NCI-H524 (cell line): ENCODE measurements at regions not wholly inside any gene's neighbourhood (a gene's known extent, or its start where the extent isn't known, plus 50 kb on each side); places are given as distances from the start of the nearest gene placed in this dataset.
"Not testable (repeated sequence)": the region's sequence is repeated elsewhere in the genome, so short reads cannot be mapped to it uniquely, and the experiment has no call there.

ENCODE experiments used
- DNase-seq, 2 experiments: peaks; one replicate each; lab custom pipeline; 2025; lab: John Stamatoyannopoulos, UW

GRCh38 chr16:88148078-88148477, 196.8 kb downstream of the BANP start:
- not testable (repeated sequence) for DNase-seq

GRCh38 chr16:88148682-88149081, 197.4 kb downstream of the BANP start:
- DNase-seq, result not testable (repeated sequence)

GRCh38 chr16:88149158-88149603, 197.9 kb downstream of the BANP start:
- not testable (repeated sequence) for DNase-seq

GRCh38 chr16:88149663-88150062, 198.4 kb downstream of the BANP start:
- not testable (repeated sequence) for DNase-seq

GRCh38 chr16:88150456-88151128, 199.4 kb downstream of the BANP start:
- not testable (repeated sequence) for DNase-seq

- DNase-seq, result not testable (repeated sequence)
These were observed 199.9 kb downstream of the BANP start for GRCh38 chr16:88151129-88151499.

- DNase-seq, result not testable (repeated sequence)
These were observed 200.9 kb downstream of the BANP start for GRCh38 chr16:88151859-88152843.

GRCh38 chr16:88152879-88153278, 201.6 kb downstream of the BANP start:
- DNase-seq, result not testable (repeated sequence)

GRCh38 chr16:88153516-88153915, 202.3 kb downstream of the BANP start:
- not testable (repeated sequence) for DNase-seq

- not testable (repeated sequence) for DNase-seq
These were observed 203.7 kb downstream of the BANP start for GRCh38 chr16:88154886-88155285.

GRCh38 chr16:88155681-88156080, 204.4 kb downstream of the BANP start:
- DNase-seq, result not testable (repeated sequence)

GRCh38 chr16:88156640-88157283, 205.5 kb downstream of the BANP start:
- DNase-seq, result not testable (repeated sequence)

- not testable (repeated sequence) for DNase-seq
These were observed 206.5 kb downstream of the BANP start for GRCh38 chr16:88157686-88158085.

GRCh38 chr16:88158256-88159045, 207.2 kb downstream of the BANP start:
- not testable (repeated sequence) for DNase-seq

GRCh38 chr16:88159046-88159896, 208.0 kb downstream of the BANP start:
- DNase-seq, result not testable (repeated sequence)

- not testable (repeated sequence) for DNase-seq
These were observed 208.7 kb downstream of the BANP start for GRCh38 chr16:88159897-88160335.

GRCh38 chr16:88161191-88161590, 210.0 kb downstream of the BANP start:
- DNase-seq, result not testable (repeated sequence)

- DNase-seq, result not testable (repeated sequence)
These were observed 210.5 kb downstream of the BANP start for GRCh38 chr16:88161623-88162275.

- not testable (repeated sequence) for DNase-seq
These were observed 211.5 kb downstream of the BANP start for GRCh38 chr16:88162778-88163177.
